ENCODE measurements at regions not wholly inside any gene's neighbourhood (a gene's known extent, or its start where the extent isn't known, plus 50 kb on each side); places are given as distances from the start of the nearest gene placed in this dataset.

GRCh38 chr12:71007781-71008404 lies 87.4 kb upstream of the PTPRR start:
- H3K4me3 ChIP-seq (ENCODE audit: control insufficient read depth, low read depth, low read length), result no peak overlapping the region
- DNase-seq (ENCODE audit: low read depth), result peak; percentile 68
- TF ChIP-seq, protein P1, sequence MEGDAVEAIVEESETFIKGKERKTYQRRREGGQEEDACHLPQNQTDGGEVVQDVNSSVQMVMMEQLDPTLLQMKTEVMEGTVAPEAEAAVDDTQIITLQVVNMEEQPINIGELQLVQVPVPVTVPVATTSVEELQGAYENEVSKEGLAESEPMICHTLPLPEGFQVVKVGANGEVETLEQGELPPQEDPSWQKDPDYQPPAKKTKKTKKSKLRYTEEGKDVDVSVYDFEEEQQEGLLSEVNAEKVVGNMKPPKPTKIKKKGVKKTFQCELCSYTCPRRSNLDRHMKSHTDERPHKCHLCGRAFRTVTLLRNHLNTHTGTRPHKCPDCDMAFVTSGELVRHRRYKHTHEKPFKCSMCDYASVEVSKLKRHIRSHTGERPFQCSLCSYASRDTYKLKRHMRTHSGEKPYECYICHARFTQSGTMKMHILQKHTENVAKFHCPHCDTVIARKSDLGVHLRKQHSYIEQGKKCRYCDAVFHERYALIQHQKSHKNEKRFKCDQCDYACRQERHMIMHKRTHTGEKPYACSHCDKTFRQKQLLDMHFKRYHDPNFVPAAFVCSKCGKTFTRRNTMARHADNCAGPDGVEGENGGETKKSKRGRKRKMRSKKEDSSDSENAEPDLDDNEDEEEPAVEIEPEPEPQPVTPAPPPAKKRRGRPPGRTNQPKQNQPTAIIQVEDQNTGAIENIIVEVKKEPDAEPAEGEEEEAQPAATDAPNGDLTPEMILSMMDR (conservative IDR thresholded peaks at IDR 0.05; ENCODE audit: control insufficient read depth, insufficient read depth, low read depth, low read length), result no peak

GRCh38 chr12:71007020-71007419 lies 86.5 kb upstream of the PTPRR start:
- TF ChIP-seq, protein P1 (conservative IDR thresholded peaks at IDR 0.05; ENCODE audit: control insufficient read depth, insufficient read depth, low read depth, low read length), result no peak
- no peak for DNase-seq (ENCODE audit: low read depth)
- no peak overlapping the region for H3K4me3 ChIP-seq (ENCODE audit: control insufficient read depth, low read depth, low read length)

- DNase-seq (ENCODE audit: low read depth), result no peak
- TF ChIP-seq, protein P1 (conservative IDR thresholded peaks at IDR 0.05; ENCODE audit: control insufficient read depth, insufficient read depth, low read depth, low read length), result no peak
- H3K4me3 ChIP-seq (ENCODE audit: control insufficient read depth, low read depth, low read length), result no peak overlapping the region
Observed at GRCh38 chr12:71005166-71005565, 84.6 kb upstream of the PTPRR start.

DNA sequence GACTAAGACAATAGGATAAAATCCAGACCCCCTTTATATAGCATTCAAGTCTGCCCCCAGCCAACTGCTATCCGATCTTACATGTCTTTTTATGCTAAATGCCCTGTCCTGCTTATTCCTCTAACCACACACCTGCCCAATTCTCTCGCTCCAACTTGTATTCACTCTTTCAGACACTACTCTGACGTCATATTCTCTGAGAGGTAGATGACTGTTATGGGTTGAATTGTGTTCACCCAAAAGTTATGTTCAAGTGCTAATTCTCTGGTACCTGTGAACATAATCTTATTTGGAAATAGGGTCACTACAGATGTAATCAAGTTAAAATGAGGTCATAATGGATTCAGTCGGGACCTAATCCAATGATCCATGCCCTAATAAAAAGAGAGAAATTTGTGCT lies 84.0 kb upstream of the PTPRR start:
- no peak overlapping the region for H3K4me3 ChIP-seq (ENCODE audit: control insufficient read depth, low read depth, low read length)
- no peak for DNase-seq (ENCODE audit: low read depth)
- TF ChIP-seq, protein P1 (conservative IDR thresholded peaks at IDR 0.05; ENCODE audit: control insufficient read depth, insufficient read depth, low read depth, low read length), result no peak

DNA sequence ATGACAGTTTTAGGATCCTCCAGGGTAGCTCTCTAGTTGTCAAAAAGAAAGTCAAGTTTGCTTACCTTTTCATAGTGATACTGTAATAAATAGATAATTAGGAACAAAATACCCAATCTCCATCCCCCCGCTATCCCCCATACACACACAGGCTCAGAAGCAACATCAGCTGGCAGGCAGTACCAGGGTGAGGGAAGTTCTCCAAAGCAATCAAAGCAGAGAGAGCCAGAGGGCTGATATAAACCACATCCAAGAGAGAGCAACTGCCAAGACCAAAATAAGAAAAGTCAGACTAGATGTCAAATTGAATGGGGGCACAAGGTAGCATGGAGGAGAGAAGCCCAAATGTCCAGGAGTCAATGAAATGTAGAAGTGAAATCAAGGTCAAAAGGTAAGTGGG lies 80.2 kb upstream of the PTPRR start:
- no peak for DNase-seq (ENCODE audit: low read depth)
- H3K4me3 ChIP-seq (ENCODE audit: control insufficient read depth, low read depth, low read length), result no peak overlapping the region
- TF ChIP-seq, protein P1 (conservative IDR thresholded peaks at IDR 0.05; ENCODE audit: control insufficient read depth, insufficient read depth, low read depth, low read length), result no peak

- TF ChIP-seq, protein P1 (conservative IDR thresholded peaks at IDR 0.05; ENCODE audit: control insufficient read depth, insufficient read depth, low read depth, low read length), result no peak
- H3K4me3 ChIP-seq (ENCODE audit: control insufficient read depth, low read depth, low read length), result no peak overlapping the region
- DNase-seq (ENCODE audit: low read depth), result no peak
Observed at GRCh38 chr12:71000255-71000654, 79.7 kb upstream of the PTPRR start.
